Small intestine (tissue), 7 donors: ENCODE measurements at regions not wholly inside any gene's neighbourhood (a gene's known extent, or its start where the extent isn't known, plus 50 kb on each side); places are given as distances from the start of the nearest gene placed in this dataset.

ENCODE experiments used
- DNase-seq, 2 donors: peaks; one replicate each; pipeline versions ENCODE4 v3.0.0 to v3.0.0-alpha.2; 2013
- FAIRE-seq: peaks from 2 replicates; lab custom pipeline; 2012; peaks lifted over from hg19 to GRCh38; lab: Jason Lieb, UNC
- H3K27ac ChIP-seq, 3 donors: one replicate each; pipeline ENCODE4 v1.5.1; 2013; ENCODE audit warnings: low read length in 2 of 3, mild to moderate bottlenecking in 2 of 3, control low read depth in 1 of 3, inconsistent platforms in 1 of 3, low read depth in 1 of 3, moderate library complexity in 1 of 3
- H3K27me3 ChIP-seq, 3 donors: one replicate each; pipeline ENCODE4 v1.6.1; 2013; ENCODE audit warnings: low read length in 3 of 3, inconsistent platforms in 1 of 3; ENCODE audit not compliant: control insufficient read depth in 3 of 3, insufficient read depth in 3 of 3
- H3K36me3 ChIP-seq, 3 donors: one replicate each; pipeline ENCODE4 v1.6.1; 2013; ENCODE audit warnings: low read length in 3 of 3, inconsistent platforms in 1 of 3, low read depth in 1 of 3, mild to moderate bottlenecking in 1 of 3, moderate library complexity in 1 of 3; ENCODE audit not compliant: control insufficient read depth in 3 of 3, insufficient read depth in 2 of 3
- H3K4me1 ChIP-seq, 3 donors: one replicate each; pipeline ENCODE4 v1.6.1; 2013; ENCODE audit warnings: low read length in 2 of 3, inconsistent platforms in 1 of 3, low read depth in 1 of 3, mild to moderate bottlenecking in 1 of 3, moderate library complexity in 1 of 3; ENCODE audit not compliant: control insufficient read depth in 3 of 3, insufficient read depth in 2 of 3
- H3K4me3 ChIP-seq, 3 donors: one replicate each; pipeline ENCODE4 v1.5.1; 2013; ENCODE audit warnings: low read length in 3 of 3, control low read depth in 1 of 3, inconsistent platforms in 1 of 3, low read depth in 1 of 3, mild to moderate bottlenecking in 1 of 3, moderate library complexity in 1 of 3
- H3K9me3 ChIP-seq, 2 donors: one replicate each; pipeline ENCODE4 v1.6.1; 2013; ENCODE audit warnings: low read depth in 1 of 2, low read length in 1 of 2; ENCODE audit not compliant: control insufficient read depth in 2 of 2, insufficient read depth in 1 of 2
- WGBS, 3 donors: extraction: QIAGEN DNeasy Blood & Tissue Kit; methylation state at CpG; one replicate each; pipeline ENCODE4 v1.1.7; 2013; 5-methylcytosine and 5-hydroxymethylcytosine counted together
- donor health status: healthy with polysubstance abuse.
- donor health status: control.
- donor health status: control.
- donor health status: Bipolar disorder and iron deficiency.
- donor health status: healthy.

DNA sequence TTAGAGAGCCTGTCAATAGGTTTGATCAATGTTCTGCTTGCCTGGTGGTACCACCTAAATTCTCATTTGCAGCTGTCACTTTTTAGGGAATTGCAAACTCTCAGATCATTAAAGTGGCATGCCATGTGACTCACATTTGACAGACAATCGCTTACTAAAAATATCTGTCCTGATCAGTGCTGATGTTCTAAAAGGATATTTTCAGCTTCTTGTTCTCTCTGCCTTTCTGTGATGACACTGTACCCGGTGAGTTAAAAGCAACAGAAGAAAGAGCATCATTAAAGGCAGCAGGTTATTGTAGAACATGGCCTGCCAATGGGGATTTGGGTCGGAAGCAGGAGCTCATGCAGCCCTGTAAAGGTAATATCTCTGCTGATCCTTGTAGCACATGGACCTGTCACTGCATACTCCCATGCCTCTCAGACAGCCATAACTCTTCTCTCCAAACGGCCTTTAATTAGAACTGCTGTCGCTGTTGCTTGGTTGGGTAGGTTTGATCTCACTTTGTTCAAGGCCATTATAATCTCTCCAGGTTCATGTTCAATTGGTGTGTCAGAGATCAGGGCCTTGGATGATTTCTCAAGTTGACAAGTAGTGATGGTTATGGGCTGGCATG lies 441.3 kb upstream of the DEPDC1 start:
- Histone ChIP-seq H3K27me3 (no peaks in the 10 kb centered on the region), H3K9me3 (no peaks in the 10 kb centered on the region), H3K36me3 (no peaks in the 10 kb centered on the region), H3K4me1 (no peaks in the 10 kb centered on the region), H3K4me3 (no peak overlapping the region), H3K27ac (no peak overlapping the region)
- WGBS, 3 donors, result 79 to 86% (median 85%) methylated on average over 5 of the region's 5 CpGs
- DNase-seq (no peak), FAIRE-seq (no peak)

DNA sequence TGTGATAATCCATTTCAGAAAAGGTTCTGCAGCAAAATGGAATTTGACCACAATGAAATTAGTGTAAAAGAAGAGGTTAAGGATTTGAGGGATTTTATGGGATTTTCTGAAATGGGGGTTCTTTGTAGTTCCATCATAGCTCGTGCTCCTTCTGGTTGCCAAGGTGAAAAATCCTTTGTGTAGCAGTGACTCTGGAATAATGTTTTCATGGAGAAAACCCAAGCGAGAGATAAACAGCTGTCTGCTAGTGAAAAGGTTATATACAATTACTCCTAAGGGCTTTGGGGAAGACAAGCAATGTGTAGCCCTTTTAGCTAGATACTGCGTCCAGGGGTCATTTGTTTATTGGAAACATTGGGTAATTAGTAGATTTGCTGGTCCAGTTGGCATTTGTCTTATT lies 453.2 kb upstream of the DEPDC1 start:
- 43 to 72% (median 45%) methylated on average over 3 of the region's 3 CpGs for WGBS, 3 donors
- Histone ChIP-seq H3K9me3 (no peaks in the 10 kb centered on the region), H3K27ac (no peak overlapping the region), H3K36me3 (no peaks in the 10 kb centered on the region), H3K27me3 (no peaks in the 10 kb centered on the region), H3K4me3 (no peak overlapping the region), H3K4me1 (no peaks in the 10 kb centered on the region)
- DNase-seq (no peak), FAIRE-seq (no peak)

DNA sequence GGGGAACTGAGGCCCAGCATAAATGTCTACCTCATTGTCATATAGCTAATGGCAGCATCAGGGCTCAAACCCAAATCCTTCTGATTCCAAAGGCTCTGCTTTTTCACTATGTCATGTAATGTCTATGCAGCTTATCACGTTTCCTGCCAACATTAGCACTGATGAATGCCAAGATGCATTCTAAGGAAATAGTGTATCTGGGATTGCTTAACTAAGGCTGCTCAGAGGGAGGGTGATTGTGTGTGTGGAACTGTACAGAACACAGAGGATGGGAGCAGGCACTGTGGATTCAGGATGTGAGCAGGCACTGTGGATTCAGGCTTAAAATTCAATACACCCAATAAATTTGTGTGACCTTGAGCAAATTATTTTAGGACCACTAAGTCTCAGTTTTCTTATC lies 456.4 kb upstream of the DEPDC1 start:
- Histone ChIP-seq H3K36me3 (no peaks in the 10 kb centered on the region), H3K27me3 (no peaks in the 10 kb centered on the region), H3K4me1 (no peaks in the 10 kb centered on the region), H3K27ac (no peak overlapping the region), H3K4me3 (no peak overlapping the region), H3K9me3 (no peaks in the 10 kb centered on the region)
- no peak for FAIRE-seq
- 52 to 61% (median 55%) methylated on average over 1 of the region's 1 CpG for WGBS, 3 donors
- DNase-seq, result no peak

DNA sequence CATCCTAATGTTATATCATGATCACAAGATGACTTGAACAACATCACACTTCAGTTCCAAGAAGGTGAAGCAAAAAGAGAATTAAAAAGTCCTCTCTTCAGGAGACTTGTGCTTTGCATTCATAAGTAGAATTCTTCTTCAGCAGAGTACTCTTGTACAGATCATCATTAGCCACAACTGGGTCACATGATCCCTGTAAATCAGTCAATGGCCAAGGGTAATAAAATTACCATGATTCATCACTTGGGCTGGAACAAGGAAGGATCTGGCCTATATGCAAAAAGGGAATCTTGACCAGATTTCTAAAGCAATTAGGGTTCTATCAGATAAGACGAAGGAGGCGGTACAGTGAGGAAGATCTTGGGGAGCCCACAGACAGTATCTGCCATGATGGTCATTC lies 458.0 kb upstream of the DEPDC1 start:
- DNase-seq, result no peak
- Histone ChIP-seq H3K27me3 (no peaks in the 10 kb centered on the region), H3K9me3 (no peaks in the 10 kb centered on the region), H3K4me3 (no peak overlapping the region), H3K36me3 (no peaks in the 10 kb centered on the region), H3K4me1 (no peaks in the 10 kb centered on the region), H3K27ac (no peak overlapping the region)
- no peak for FAIRE-seq
- 87 to 90% (median 88%) methylated on average over 2 of the region's 2 CpGs for WGBS, 3 donors

DNA sequence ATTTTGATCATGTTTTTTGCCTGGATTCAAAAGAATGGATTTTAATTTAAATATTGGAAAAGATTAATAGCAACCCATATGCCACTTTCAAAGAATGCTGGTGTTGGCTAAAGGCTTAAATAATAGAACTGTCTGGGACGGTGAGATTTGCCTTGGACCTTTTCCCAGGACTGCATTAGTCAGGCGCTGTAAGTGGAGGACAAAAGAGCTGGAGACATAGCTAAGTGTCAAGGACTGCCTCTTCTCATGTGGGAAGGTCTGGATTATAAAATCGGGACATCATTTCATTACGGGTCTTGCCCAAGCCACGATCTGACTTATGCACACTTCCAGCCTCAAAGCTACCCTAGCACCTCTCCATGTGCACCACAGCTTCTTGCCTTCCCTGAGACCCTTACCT lies 458.5 kb upstream of the DEPDC1 start:
- no peaks in the 10 kb centered on the region for H3K4me1 ChIP-seq
- H3K4me3 ChIP-seq, result no peak overlapping the region
- H3K27ac ChIP-seq, result no peak overlapping the region
- 69 to 87% (median 86%) methylated on average over 5 of the region's 5 CpGs for WGBS, 3 donors
- DNase-seq (no peak), FAIRE-seq (no peak)
- no peaks in the 10 kb centered on the region for H3K36me3 ChIP-seq
- H3K9me3 ChIP-seq, result no peaks in the 10 kb centered on the region
- no peaks in the 10 kb centered on the region for H3K27me3 ChIP-seq

DNA sequence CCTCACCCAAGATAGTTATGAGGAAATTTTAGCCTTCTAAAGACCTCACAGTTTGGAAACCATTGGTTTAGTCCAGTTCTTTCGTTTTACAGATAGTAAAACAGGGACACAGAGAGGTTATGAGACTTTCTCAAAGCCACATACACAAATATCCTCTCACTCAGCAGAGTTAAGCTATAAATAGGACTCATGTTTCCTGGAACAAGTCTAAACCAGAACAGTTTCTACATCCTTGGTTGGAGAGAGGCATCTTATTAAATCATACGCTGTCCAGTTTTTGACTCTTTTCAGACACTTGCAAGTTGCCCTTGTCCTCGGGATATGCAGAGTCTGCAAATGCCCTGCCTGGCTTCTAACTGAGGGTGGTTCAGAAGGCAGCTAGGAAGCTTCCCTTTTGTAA lies 462.1 kb upstream of the DEPDC1 start:
- Histone ChIP-seq H3K27me3 (no peaks in the 10 kb centered on the region), H3K4me3 (no peak overlapping the region), H3K9me3 (no peaks in the 10 kb centered on the region), H3K27ac (no peak overlapping the region), H3K36me3 (no peaks in the 10 kb centered on the region), H3K4me1 (no peaks in the 10 kb centered on the region)
- no peak for DNase-seq
- FAIRE-seq, result no peak
- 47 to 55% (median 54%) methylated on average over 3 of the region's 3 CpGs for WGBS, 3 donors

DNA sequence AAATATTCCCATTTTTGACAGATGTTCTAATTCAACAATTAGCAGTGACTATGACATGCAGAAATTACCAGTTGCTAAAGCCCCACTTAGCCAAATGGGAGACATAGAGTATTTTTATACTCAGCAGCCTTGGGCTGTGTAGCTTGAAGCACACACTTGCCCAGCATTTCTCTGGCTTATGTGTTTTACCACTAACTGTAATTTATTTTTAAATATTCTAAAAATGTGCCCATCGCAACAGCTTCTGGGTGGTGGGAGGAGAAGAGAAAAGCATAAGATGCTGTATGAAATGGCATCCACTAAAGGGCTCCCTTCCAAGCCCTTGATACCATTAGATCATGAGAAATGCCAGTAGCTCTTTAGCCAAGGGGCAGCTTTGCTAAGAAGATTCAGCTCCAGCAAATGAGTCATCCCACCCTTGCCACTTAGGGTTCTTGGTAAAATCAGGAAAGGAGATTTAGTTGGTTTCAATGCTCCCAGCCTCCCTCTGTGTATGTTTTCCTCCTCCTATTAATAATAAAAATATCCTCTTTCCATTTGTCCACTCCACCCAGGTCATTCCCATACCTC lies 462.7 kb upstream of the DEPDC1 start:
- Histone ChIP-seq H3K4me1 (no peaks in the 10 kb centered on the region), H3K36me3 (no peaks in the 10 kb centered on the region), H3K9me3 (no peaks in the 10 kb centered on the region), H3K4me3 (no peak overlapping the region), H3K27me3 (no peaks in the 10 kb centered on the region), H3K27ac (no peak overlapping the region)
- DNase-seq, result no peak
- 82 to 97% (median 92%) methylated on average over 1 of the region's 1 CpG for WGBS, 3 donors
- FAIRE-seq, result no peak

DNA sequence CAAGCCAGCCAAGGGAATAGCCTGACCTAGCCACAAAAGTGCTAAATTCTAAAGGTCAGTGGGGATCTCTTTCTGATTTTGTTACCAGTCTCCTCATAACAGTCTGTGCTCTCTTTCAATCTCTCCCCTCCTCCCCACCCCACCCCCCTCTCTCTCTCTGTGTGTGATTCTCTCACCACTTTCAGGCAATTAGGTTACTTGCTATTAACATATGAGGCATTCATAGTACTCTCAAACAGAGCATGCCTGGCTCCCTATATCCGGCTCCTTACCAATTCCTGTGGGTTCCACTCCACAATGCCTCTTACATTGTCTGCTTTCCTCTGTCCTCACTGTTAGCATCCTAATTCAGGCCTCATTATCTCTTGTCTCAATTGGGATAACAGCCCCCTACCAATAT lies 464.3 kb upstream of the DEPDC1 start:
- Histone ChIP-seq H3K9me3 (no peaks in the 10 kb centered on the region), H3K36me3 (no peaks in the 10 kb centered on the region), H3K27me3 (no peaks in the 10 kb centered on the region), H3K4me1 (no peaks in the 10 kb centered on the region), H3K4me3 (no peak overlapping the region), H3K27ac (no peak overlapping the region)
- FAIRE-seq (no peak), DNase-seq (no peak)
- WGBS, 3 donors, result 80 to 94% (median 94%) methylated on average over 1 of the region's 1 CpG

DNA sequence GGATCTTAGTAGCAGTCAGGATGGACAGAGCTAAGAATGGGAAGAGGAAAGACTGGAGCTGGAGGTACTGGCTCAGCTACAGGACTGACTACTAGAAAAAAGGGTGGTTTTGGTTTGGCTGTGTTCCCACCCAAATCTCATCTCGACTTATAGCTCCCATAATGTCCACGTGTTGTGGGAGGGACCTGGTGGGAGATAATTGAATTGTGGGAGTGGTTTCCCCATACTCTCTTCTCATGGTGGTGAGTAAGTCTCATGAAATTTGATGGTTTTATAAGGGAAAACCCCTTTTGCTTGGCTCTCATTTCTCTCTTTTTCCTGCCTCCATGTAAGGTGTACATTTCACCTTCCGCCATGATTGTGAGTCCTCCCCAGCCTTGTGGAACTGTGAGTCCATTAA lies 466.5 kb upstream of the DEPDC1 start:
- 49 to 56% (median 53%) methylated on average over 3 of the region's 3 CpGs for WGBS, 3 donors
- Histone ChIP-seq H3K4me1 (no peaks in the 10 kb centered on the region), H3K27ac (no peak overlapping the region), H3K36me3 (no peaks in the 10 kb centered on the region), H3K27me3 (no peaks in the 10 kb centered on the region), H3K9me3 (no peaks in the 10 kb centered on the region), H3K4me3 (no peak overlapping the region)
- DNase-seq (no peak), FAIRE-seq (no peak)
